ENCODE measurements at regions not wholly inside any gene's neighbourhood (a gene's known extent, or its start where the extent isn't known, plus 50 kb on each side); places are given as distances from the start of the nearest gene placed in this dataset.

- 57% methylated on average over 3 of the region's 3 CpGs for WGBS (ENCODE audit: insufficient coverage)
- CTCF ChIA-PET: no interaction called here
- ATAC-seq (replicated peaks in 1 of 4): no peak
Measured at GRCh38 chr2:120477198-120477597, 131.3 kb downstream of the INHBB start.

GRCh38 chr2:120477831-120478481 lies 132.0 kb downstream of the INHBB start:
- Histone ChIP-seq H3K36me3 (ENCODE audit: control insufficient read depth in 2 of 2, extremely low read depth in 1 of 2, insufficient read depth in 1 of 2, low read length in 1 of 2) (no peaks in the 10 kb centered on the region), H3K27ac (ENCODE audit: low read length) (no peak overlapping the region), H3K27me3 (replicated peaks in 1 of 2; ENCODE audit: control insufficient read depth in 2 of 2, extremely low read depth in 1 of 2, insufficient read depth in 2 of 2, low read length in 1 of 2) (peaks cover 0 to 9% of the 10 kb centered on the region in 2 experiments), H3K4me1 (ENCODE audit: control insufficient read depth in 1 of 2, extremely low read depth in 1 of 2, insufficient read depth in 2 of 2, low read length in 2 of 2) (no peaks in the 10 kb centered on the region), H3K4me3 (ENCODE audit: control insufficient read depth in 1 of 2, extremely low read depth in 1 of 2, low read length in 1 of 2) (no peak overlapping the region), H3K9me3 (no peaks in the 10 kb centered on the region)
- POLR2A ChIA-PET: no interaction called here
- H3K27ac Mint-ChIP-seq: no peak overlapping the region
- no peaks in the 10 kb centered on the region for H3K9me3 Mint-ChIP-seq
- CTCF ChIA-PET: no interaction called here
- no peak overlapping the region for H3K4me3 Mint-ChIP-seq
- ATAC-seq (replicated peaks in 1 of 4) (no peak), DNase-seq (no peak)
- no peaks in the 10 kb centered on the region for H3K36me3 Mint-ChIP-seq
- H3K4me1 Mint-ChIP-seq: no peaks in the 10 kb centered on the region
- peaks cover 2 to 6% of the 10 kb centered on the region in 2 donors for H3K27me3 Mint-ChIP-seq
- 97% methylated on average over 6 of the region's 6 CpGs for WGBS (ENCODE audit: insufficient coverage)

More at GRCh38 chr2:120477198-120477597, 131.3 kb downstream of the INHBB start:
- no peaks in the 10 kb centered on the region for H3K4me1 Mint-ChIP-seq
- Histone ChIP-seq H3K4me3 (ENCODE audit: control insufficient read depth in 1 of 2, extremely low read depth in 1 of 2, low read length in 1 of 2) (no peak overlapping the region), H3K27me3 (replicated peaks in 1 of 2; ENCODE audit: control insufficient read depth in 2 of 2, extremely low read depth in 1 of 2, insufficient read depth in 2 of 2, low read length in 1 of 2) (peaks cover 0 to 9% of the 10 kb centered on the region in 2 experiments), H3K36me3 (ENCODE audit: control insufficient read depth in 2 of 2, extremely low read depth in 1 of 2, insufficient read depth in 1 of 2, low read length in 1 of 2) (no peaks in the 10 kb centered on the region), H3K4me1 (ENCODE audit: control insufficient read depth in 1 of 2, extremely low read depth in 1 of 2, insufficient read depth in 2 of 2, low read length in 2 of 2) (no peaks in the 10 kb centered on the region), H3K27ac (ENCODE audit: low read length) (no peak overlapping the region), H3K9me3 (no peaks in the 10 kb centered on the region)
- peaks cover 2 to 6% of the 10 kb centered on the region in 2 donors for H3K27me3 Mint-ChIP-seq
- POLR2A ChIA-PET: no interaction called here
- H3K36me3 Mint-ChIP-seq: no peaks in the 10 kb centered on the region
- no peak for DNase-seq
- no peak overlapping the region for H3K4me3 Mint-ChIP-seq
- H3K9me3 Mint-ChIP-seq: peaks cover 0 to 3% (median 0%) of the 10 kb centered on the region in 3 donors
- no peak overlapping the region for H3K27ac Mint-ChIP-seq

DNA sequence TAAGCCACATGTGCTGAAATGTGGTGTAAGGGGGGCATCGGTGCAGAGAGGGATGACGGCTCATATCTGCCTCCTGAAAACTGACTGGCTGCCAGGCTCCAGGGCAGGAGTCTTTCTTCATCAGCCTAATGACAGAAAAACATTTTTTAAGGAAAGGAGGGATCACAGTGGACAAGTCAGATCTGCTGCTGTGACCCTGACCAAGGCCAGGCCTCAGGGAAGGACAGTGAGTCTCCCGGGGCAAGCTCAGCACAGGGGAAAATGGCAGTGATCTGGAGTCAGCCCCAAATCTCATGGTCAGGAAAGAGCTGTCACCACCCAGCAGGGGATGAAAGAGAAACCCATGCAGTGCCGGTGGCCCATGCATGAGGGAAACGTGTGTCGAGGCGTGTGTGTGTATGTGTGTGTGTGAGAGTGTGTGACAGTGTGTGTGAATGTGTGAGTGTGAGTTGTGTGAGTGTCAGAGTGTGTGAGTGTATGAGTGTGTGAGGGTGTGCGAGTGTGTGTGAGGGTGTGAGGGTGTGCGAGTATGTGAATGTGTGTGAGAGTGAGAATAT lies 134.5 kb downstream of the INHBB start:
- ATAC-seq (replicated peaks in 1 of 4) (no peak), DNase-seq (no peak)
- CTCF ChIA-PET: no interaction called here
- no peak overlapping the region for H3K4me3 Mint-ChIP-seq
- Histone ChIP-seq H3K27me3 (replicated peaks in 1 of 2; ENCODE audit: control insufficient read depth in 2 of 2, extremely low read depth in 1 of 2, insufficient read depth in 2 of 2, low read length in 1 of 2) (peaks cover 0 to 9% of the 10 kb centered on the region in 2 experiments), H3K4me3 (ENCODE audit: control insufficient read depth in 1 of 2, extremely low read depth in 1 of 2, low read length in 1 of 2) (no peak overlapping the region), H3K4me1 (ENCODE audit: control insufficient read depth in 1 of 2, extremely low read depth in 1 of 2, insufficient read depth in 2 of 2, low read length in 2 of 2) (no peaks in the 10 kb centered on the region), H3K27ac (ENCODE audit: low read length) (no peak overlapping the region), H3K36me3 (ENCODE audit: control insufficient read depth in 2 of 2, extremely low read depth in 1 of 2, insufficient read depth in 1 of 2, low read length in 1 of 2) (no peaks in the 10 kb centered on the region), H3K9me3 (no peaks in the 10 kb centered on the region)
- no peaks in the 10 kb centered on the region for H3K36me3 Mint-ChIP-seq
- H3K27me3 Mint-ChIP-seq: peaks cover 4 to 6% of the 10 kb centered on the region in 2 donors
- 83% methylated on average over 7 of the region's 9 CpGs for WGBS (ENCODE audit: insufficient coverage)
- no peak overlapping the region for H3K27ac Mint-ChIP-seq
- no peaks in the 10 kb centered on the region for H3K9me3 Mint-ChIP-seq
- POLR2A ChIA-PET: no interaction called here
- H3K4me1 Mint-ChIP-seq: no peaks in the 10 kb centered on the region

DNA sequence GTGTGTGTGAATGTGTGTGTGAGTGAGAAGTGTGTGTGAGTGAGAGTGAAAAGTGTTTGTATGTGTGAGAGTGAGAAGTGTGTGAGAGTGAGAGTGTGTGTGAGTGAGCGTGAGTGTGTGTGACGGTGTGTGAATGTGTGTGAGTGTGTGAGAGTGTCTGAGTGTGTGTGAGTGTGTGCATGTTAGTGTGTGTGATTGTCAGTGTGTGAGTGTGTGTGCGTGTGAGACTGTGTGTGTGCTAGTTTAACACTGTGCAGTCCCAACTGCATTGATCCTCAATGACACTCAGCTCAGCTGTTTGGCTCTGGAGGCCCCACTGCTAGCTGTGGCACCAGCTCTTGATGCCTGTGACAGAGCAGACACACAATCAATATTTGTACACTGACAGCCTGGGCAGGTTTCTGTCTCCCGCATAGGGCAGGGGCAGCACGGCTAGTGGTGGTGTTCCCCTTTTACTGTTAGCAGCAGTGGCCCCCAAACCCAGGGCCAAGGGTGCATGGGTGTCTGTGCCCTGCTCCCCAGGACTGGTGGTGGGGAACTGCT lies 135.0 kb downstream of the INHBB start:
- H3K27ac ChIP-seq (ENCODE audit: low read length): no peak overlapping the region

DNA sequence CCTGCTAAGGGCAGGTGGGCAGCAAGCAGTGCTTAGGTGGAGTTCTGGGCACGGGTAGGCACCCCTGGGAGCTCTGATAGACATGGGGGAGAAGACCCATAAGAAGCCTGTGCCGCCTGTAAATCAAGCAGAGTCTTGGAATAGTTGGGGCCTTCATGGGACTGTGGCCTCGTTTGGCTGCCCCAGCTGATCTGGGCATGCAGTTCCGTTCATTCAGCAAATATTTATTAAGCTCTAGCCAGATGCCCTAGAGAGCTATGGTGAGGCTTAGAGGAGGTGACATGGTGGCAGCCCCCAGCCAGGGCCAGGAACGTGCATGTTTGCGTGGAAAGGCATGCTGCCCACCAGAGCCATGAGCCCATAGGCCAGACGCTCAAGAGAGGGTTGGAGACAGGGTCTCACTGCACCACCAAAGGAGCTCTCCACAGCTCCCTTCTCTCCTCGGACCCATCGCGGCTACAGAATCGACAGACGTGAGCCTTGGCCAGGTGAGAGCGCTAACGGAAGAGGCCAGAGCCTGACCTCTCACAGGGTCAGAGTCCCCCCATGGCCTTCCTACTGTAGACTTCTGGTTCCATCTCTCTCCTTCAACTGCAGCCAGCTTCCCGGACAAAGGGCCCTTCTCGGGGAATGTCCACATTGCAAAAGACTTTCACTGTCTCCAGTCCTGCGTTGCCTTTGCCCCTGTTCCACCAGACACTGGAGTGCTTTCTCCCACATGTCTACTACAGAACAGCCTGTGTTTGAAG lies 135.7 kb downstream of the INHBB start:
- no peaks in the 10 kb centered on the region for H3K4me1 Mint-ChIP-seq
- DNase-seq (no peak), ATAC-seq (replicated peaks in 1 of 4) (no peak)
- ChIA-PET CTCF (no interaction called here), POLR2A (no interaction called here)
- H3K4me3 ChIP-seq (ENCODE audit: control insufficient read depth in 1 of 2, extremely low read depth in 1 of 2, low read length in 1 of 2): no peak overlapping the region
- H3K9me3 Mint-ChIP-seq: no peaks in the 10 kb centered on the region
- H3K9me3 ChIP-seq: no peaks in the 10 kb centered on the region
- H3K36me3 ChIP-seq (ENCODE audit: control insufficient read depth in 2 of 2, extremely low read depth in 1 of 2, insufficient read depth in 1 of 2, low read length in 1 of 2): no peaks in the 10 kb centered on the region
- no peak overlapping the region for H3K27ac ChIP-seq (ENCODE audit: low read length)
- peaks cover 0 to 9% of the 10 kb centered on the region in 2 experiments for H3K27me3 ChIP-seq (replicated peaks in 1 of 2; ENCODE audit: control insufficient read depth in 2 of 2, extremely low read depth in 1 of 2, insufficient read depth in 2 of 2, low read length in 1 of 2)
- no peak overlapping the region for H3K27ac Mint-ChIP-seq
- H3K4me1 ChIP-seq (ENCODE audit: control insufficient read depth in 1 of 2, extremely low read depth in 1 of 2, insufficient read depth in 2 of 2, low read length in 2 of 2): no peaks in the 10 kb centered on the region
- no peaks in the 10 kb centered on the region for H3K36me3 Mint-ChIP-seq
- WGBS (ENCODE audit: insufficient coverage): 89% methylated on average over 15 of the region's 17 CpGs
- H3K27me3 Mint-ChIP-seq: peaks cover 3 to 6% of the 10 kb centered on the region in 2 donors
- no peak overlapping the region for H3K4me3 Mint-ChIP-seq

More for the DNA sequence above, 135.0 kb downstream of the INHBB start:
- H3K4me3 ChIP-seq (ENCODE audit: control insufficient read depth in 1 of 2, extremely low read depth in 1 of 2, low read length in 1 of 2): no peak overlapping the region
- H3K4me3 Mint-ChIP-seq: no peak overlapping the region
- no peaks in the 10 kb centered on the region for H3K4me1 Mint-ChIP-seq
- no peaks in the 10 kb centered on the region for H3K36me3 Mint-ChIP-seq
- DNase-seq (no peak), ATAC-seq (replicated peaks in 1 of 4) (no peak)
- H3K36me3 ChIP-seq (ENCODE audit: control insufficient read depth in 2 of 2, extremely low read depth in 1 of 2, insufficient read depth in 1 of 2, low read length in 1 of 2): no peaks in the 10 kb centered on the region
- WGBS (ENCODE audit: insufficient coverage): 84% methylated on average over 5 of the region's 5 CpGs
- no peaks in the 10 kb centered on the region for H3K9me3 ChIP-seq
- ChIA-PET POLR2A (no interaction called here), CTCF (no interaction called here)
- H3K9me3 Mint-ChIP-seq: no peaks in the 10 kb centered on the region
- H3K27ac Mint-ChIP-seq: no peak overlapping the region
- H3K4me1 ChIP-seq (ENCODE audit: control insufficient read depth in 1 of 2, extremely low read depth in 1 of 2, insufficient read depth in 2 of 2, low read length in 2 of 2): no peaks in the 10 kb centered on the region
- peaks cover 0 to 9% of the 10 kb centered on the region in 2 experiments for H3K27me3 ChIP-seq (replicated peaks in 1 of 2; ENCODE audit: control insufficient read depth in 2 of 2, extremely low read depth in 1 of 2, insufficient read depth in 2 of 2, low read length in 1 of 2)
- H3K27me3 Mint-ChIP-seq: peaks cover 1 to 6% of the 10 kb centered on the region in 2 donors

DNA sequence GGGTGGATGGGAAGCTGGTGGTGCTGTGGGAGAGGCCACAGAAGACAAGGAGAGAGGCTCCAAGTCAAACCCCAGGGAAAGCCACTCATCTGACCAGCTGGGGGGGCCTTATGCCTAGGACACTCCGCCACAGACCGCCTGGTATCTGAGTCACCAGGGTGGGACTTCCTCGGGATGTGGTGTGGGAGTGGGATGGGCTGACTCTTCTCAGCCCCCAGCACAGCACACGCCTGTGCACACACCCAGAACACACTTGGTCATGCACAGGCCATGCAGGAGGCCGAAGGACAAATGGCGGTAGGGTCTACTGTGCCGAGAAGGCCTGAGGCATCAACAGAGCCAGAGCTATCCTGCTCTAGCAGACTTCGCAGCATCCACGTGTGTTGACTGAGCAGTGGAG lies 136.4 kb downstream of the INHBB start:
- ChIA-PET CTCF (no interaction called here), POLR2A (no interaction called here)
- WGBS (ENCODE audit: insufficient coverage): 83% methylated on average over 5 of the region's 9 CpGs
- peaks cover 0 to 14% of the 10 kb centered on the region in 2 experiments for H3K27me3 ChIP-seq (replicated peaks in 1 of 2; ENCODE audit: control insufficient read depth in 2 of 2, extremely low read depth in 1 of 2, insufficient read depth in 2 of 2, low read length in 1 of 2)
- Mint-ChIP-seq H3K27ac (no peak overlapping the region), H3K36me3 (no peaks in the 10 kb centered on the region), H3K9me3 (no peaks in the 10 kb centered on the region), H3K27me3 (peaks cover 5 to 6% of the 10 kb centered on the region in 2 donors), H3K4me3 (no peak overlapping the region), H3K4me1 (no peaks in the 10 kb centered on the region)
- no peak overlapping the region for H3K27ac ChIP-seq (ENCODE audit: low read length)
- H3K9me3 ChIP-seq: no peaks in the 10 kb centered on the region
- no peak overlapping the region for H3K4me3 ChIP-seq (ENCODE audit: control insufficient read depth in 1 of 2, extremely low read depth in 1 of 2, low read length in 1 of 2)
- DNase-seq (no peak), ATAC-seq (replicated peaks in 1 of 4) (no peak)
- no peaks in the 10 kb centered on the region for H3K36me3 ChIP-seq (ENCODE audit: control insufficient read depth in 2 of 2, extremely low read depth in 1 of 2, insufficient read depth in 1 of 2, low read length in 1 of 2)
- H3K4me1 ChIP-seq (ENCODE audit: control insufficient read depth in 1 of 2, extremely low read depth in 1 of 2, insufficient read depth in 2 of 2, low read length in 2 of 2): no peaks in the 10 kb centered on the region

Data from T-cell (primary cell).